ENCODE measurements at regions not wholly inside any gene's neighbourhood (a gene's known extent, or its start where the extent isn't known, plus 50 kb on each side); places are given as distances from the start of the nearest gene placed in this dataset.

DNA sequence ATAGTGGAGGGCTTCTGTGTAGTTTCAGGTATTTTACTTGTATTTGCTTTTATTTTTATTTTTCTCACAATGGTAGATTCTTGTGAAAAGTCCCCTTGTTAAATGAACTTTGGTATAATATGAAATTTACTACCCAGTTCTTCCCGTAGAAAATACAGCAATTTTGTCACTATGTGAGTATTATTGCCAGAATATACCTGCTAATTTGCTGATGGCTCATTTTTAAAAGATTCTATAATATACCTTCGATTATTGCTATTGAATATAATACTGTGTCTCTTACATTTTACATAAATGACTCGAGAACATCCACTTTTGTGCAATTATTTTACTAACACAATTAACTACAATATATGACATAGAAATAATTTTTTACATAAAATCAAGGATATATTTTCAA lies 262.3 kb upstream of the NOVA1 start:
- intact Hi-C loops (cut with micrococcal nuclease; ENCODE audit: unreplicated experiment) = no loop called here
- Histone ChIP-seq H3K36me3 (ENCODE audit: control insufficient read depth, insufficient read depth, low read length) (no peaks in the 10 kb centered on the region), H3K27me3 (ENCODE audit: control insufficient read depth, insufficient read depth, low read length) (no peaks in the 10 kb centered on the region), H3K4me3 (ENCODE audit: low read depth in 2 of 2, low read length in 2 of 2) (no peak overlapping the region), H3K4me1 (ENCODE audit: control insufficient read depth, insufficient read depth, low read length) (no peaks in the 10 kb centered on the region), H3K9me3 (ENCODE audit: control insufficient read depth, insufficient read depth, low read depth, low read length) (no peaks in the 10 kb centered on the region), H3K27ac (ENCODE audit: low read length) (no peak overlapping the region)
- BruUV-seq (replicated peaks) = no TSS peak
- CTCF ChIA-PET = no interaction called here
- POLR2A ChIA-PET = no interaction called here
- in situ Hi-C loops (cut with HindIII; ENCODE audit: low pct_unique_long_range_greater_than_20kb, low sequenced_read_pairs) = no loop called here
- DNase-seq (ENCODE audit: low read depth, low spot score) (no peak), ATAC-seq (no peak)
- TF ChIP-seq TCF7L2 (IDR thresholded peaks at IDR 0.05; ENCODE audit: low read depth, low read length) = no peak
- TF ChIP-seq, protein P1, sequence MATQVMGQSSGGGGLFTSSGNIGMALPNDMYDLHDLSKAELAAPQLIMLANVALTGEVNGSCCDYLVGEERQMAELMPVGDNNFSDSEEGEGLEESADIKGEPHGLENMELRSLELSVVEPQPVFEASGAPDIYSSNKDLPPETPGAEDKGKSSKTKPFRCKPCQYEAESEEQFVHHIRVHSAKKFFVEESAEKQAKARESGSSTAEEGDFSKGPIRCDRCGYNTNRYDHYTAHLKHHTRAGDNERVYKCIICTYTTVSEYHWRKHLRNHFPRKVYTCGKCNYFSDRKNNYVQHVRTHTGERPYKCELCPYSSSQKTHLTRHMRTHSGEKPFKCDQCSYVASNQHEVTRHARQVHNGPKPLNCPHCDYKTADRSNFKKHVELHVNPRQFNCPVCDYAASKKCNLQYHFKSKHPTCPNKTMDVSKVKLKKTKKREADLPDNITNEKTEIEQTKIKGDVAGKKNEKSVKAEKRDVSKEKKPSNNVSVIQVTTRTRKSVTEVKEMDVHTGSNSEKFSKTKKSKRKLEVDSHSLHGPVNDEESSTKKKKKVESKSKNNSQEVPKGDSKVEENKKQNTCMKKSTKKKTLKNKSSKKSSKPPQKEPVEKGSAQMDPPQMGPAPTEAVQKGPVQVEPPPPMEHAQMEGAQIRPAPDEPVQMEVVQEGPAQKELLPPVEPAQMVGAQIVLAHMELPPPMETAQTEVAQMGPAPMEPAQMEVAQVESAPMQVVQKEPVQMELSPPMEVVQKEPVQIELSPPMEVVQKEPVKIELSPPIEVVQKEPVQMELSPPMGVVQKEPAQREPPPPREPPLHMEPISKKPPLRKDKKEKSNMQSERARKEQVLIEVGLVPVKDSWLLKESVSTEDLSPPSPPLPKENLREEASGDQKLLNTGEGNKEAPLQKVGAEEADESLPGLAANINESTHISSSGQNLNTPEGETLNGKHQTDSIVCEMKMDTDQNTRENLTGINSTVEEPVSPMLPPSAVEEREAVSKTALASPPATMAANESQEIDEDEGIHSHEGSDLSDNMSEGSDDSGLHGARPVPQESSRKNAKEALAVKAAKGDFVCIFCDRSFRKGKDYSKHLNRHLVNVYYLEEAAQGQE (IDR thresholded peaks at IDR 0.05; ENCODE audit: insufficient read depth in 1 of 2, low read depth in 2 of 2, low read length in 1 of 2) = no peak
- TF ChIP-seq POLR2AphosphoS5 (IDR thresholded peaks at IDR 0.05; ENCODE audit: low read depth, low read length) = no peak
- TF ChIP-seq, protein P2, sequence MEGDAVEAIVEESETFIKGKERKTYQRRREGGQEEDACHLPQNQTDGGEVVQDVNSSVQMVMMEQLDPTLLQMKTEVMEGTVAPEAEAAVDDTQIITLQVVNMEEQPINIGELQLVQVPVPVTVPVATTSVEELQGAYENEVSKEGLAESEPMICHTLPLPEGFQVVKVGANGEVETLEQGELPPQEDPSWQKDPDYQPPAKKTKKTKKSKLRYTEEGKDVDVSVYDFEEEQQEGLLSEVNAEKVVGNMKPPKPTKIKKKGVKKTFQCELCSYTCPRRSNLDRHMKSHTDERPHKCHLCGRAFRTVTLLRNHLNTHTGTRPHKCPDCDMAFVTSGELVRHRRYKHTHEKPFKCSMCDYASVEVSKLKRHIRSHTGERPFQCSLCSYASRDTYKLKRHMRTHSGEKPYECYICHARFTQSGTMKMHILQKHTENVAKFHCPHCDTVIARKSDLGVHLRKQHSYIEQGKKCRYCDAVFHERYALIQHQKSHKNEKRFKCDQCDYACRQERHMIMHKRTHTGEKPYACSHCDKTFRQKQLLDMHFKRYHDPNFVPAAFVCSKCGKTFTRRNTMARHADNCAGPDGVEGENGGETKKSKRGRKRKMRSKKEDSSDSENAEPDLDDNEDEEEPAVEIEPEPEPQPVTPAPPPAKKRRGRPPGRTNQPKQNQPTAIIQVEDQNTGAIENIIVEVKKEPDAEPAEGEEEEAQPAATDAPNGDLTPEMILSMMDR (IDR thresholded peaks at IDR 0.05) = no peak
- TF ChIP-seq SIN3A (IDR thresholded peaks at IDR 0.05; ENCODE audit: borderline replicate concordance, insufficient read depth, low read depth, low read length) = no peak

DNA sequence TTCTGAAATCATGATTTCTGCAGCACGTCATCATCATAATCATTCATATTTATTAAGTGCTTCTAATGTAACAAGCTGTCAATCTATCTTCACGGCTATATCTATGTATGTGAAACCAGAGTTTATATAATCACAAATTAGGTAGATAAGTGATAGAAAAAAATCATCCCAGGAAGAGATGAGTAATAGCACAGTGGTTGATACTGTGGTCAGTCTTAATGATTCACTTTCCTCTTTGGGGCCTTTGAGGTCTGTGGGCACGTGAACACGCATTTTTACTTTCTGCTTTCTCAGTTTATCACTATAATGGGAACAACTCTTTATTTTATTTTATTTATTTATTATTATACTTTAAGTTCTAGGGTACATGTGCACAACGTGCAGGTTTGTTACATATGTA lies 265.9 kb upstream of the NOVA1 start:
- H3K4me1 ChIP-seq (ENCODE audit: control insufficient read depth, insufficient read depth, low read length) = no peaks in the 10 kb centered on the region
- TF ChIP-seq SIN3A (IDR thresholded peaks at IDR 0.05; ENCODE audit: borderline replicate concordance, insufficient read depth, low read depth, low read length) (no peak), TCF7L2 (IDR thresholded peaks at IDR 0.05; ENCODE audit: low read depth, low read length) (no peak), POLR2AphosphoS5 (IDR thresholded peaks at IDR 0.05; ENCODE audit: low read depth, low read length) (no peak)
- TF ChIP-seq, protein P2 (IDR thresholded peaks at IDR 0.05) = no peak
- TF ChIP-seq, protein P1 (IDR thresholded peaks at IDR 0.05; ENCODE audit: insufficient read depth in 1 of 2, low read depth in 2 of 2, low read length in 1 of 2) = no peak
- H3K27me3 ChIP-seq (ENCODE audit: control insufficient read depth, insufficient read depth, low read length) = no peaks in the 10 kb centered on the region
- intact Hi-C loops (cut with micrococcal nuclease; ENCODE audit: unreplicated experiment) (no loop called here), in situ Hi-C loops (cut with HindIII; ENCODE audit: low pct_unique_long_range_greater_than_20kb, low sequenced_read_pairs) (no loop called here)
- no TSS peak for BruUV-seq (replicated peaks)
- no peak overlapping the region for H3K4me3 ChIP-seq (ENCODE audit: low read depth in 2 of 2, low read length in 2 of 2)
- no peaks in the 10 kb centered on the region for H3K9me3 ChIP-seq (ENCODE audit: control insufficient read depth, insufficient read depth, low read depth, low read length)
- H3K27ac ChIP-seq (ENCODE audit: low read length) = no peak overlapping the region
- H3K36me3 ChIP-seq (ENCODE audit: control insufficient read depth, insufficient read depth, low read length) = no peaks in the 10 kb centered on the region
- no peak for ATAC-seq
- ChIA-PET CTCF (no interaction called here), POLR2A (no interaction called here)
- DNase-seq (ENCODE audit: low read depth, low spot score) = no peak
